HEK293T (cell line): ENCODE measurements at regions not wholly inside any gene's neighbourhood (a gene's known extent, or its start where the extent isn't known, plus 50 kb on each side); places are given as distances from the start of the nearest gene placed in this dataset.
"Not testable (repeated sequence)": the region's sequence is repeated elsewhere in the genome, so short reads cannot be mapped to it uniquely, and the experiment has no call there.

Source experiments
- CTCF ChIA-PET: fragments of 350-600 bp; formaldehyde crosslinking; extraction: SDS; loops from one replicate; lab custom pipeline; 2021; ENCODE audit warnings: antibody characterized with exemption, inconsistent platforms; lab: Yijun Ruan, JAX
- POLR2A ChIA-PET: fragments of 350-600 bp; formaldehyde crosslinking; extraction: SDS; loops from one replicate; lab custom pipeline; 2020; ENCODE audit warnings: antibody characterized with exemption, inconsistent platforms; lab: Yijun Ruan, JAX
- DNase-seq: peaks from one replicate; pipeline ENCODE4 v3.0.0; 2012; ENCODE audit warnings: mixed read lengths; ENCODE audit errors: extremely low spot score
- ARNT ChIP-seq: fragments of 450-650 bp; IDR thresholded peaks from 2 replicates; pipeline ENCODE4 v1.6.1; 2017; ENCODE audit warnings: mild to moderate bottlenecking
- BHLHE40 ChIP-seq: fragments of 450-650 bp; IDR thresholded peaks from 2 replicates; pipeline ENCODE4 v1.6.1; 2016; ENCODE audit warnings: mild to moderate bottlenecking, moderate library complexity, borderline replicate concordance
- CTBP1 ChIP-seq: fragments of 450-650 bp; IDR thresholded peaks from 2 replicates; pipeline ENCODE4 v1.6.1; 2016; ENCODE audit warnings: borderline replicate concordance
- ELF4 ChIP-seq: fragments of 450-650 bp; IDR thresholded peaks from 2 replicates; pipeline ENCODE4 v1.6.1; 2017; ENCODE audit warnings: antibody characterized with exemption
- FOXA1 ChIP-seq: fragments of 450-650 bp; IDR thresholded peaks from 2 replicates; pipeline ENCODE4 v1.6.1; 2016; ENCODE audit warnings: mild to moderate bottlenecking
- FOXK2 ChIP-seq: fragments of 450-650 bp; IDR thresholded peaks from 2 replicates; pipeline ENCODE4 v1.6.1; 2016; ENCODE audit warnings: mild to moderate bottlenecking
- FOXM1 ChIP-seq: fragments of 450-650 bp; IDR thresholded peaks from 2 replicates; pipeline ENCODE4 v1.6.1; 2017; ENCODE audit warnings: mild to moderate bottlenecking, borderline replicate concordance
- HDGF ChIP-seq: fragments of 450-650 bp; IDR thresholded peaks from 2 replicates; pipeline ENCODE4 v1.6.1; 2017; ENCODE audit warnings: antibody characterized with exemption, borderline replicate concordance
- L3MBTL2 ChIP-seq: fragments of 450-650 bp; conservative IDR thresholded peaks from 2 replicates; pipeline ENCODE4 v1.6.1; 2016; ENCODE audit warnings: mild to moderate bottlenecking
- LEF1 ChIP-seq: fragments of 450-650 bp; IDR thresholded peaks from 2 replicates; pipeline ENCODE4 v1.6.1; 2017; ENCODE audit warnings: mild to moderate bottlenecking, borderline replicate concordance
- NFRKB ChIP-seq: fragments of 450-650 bp; IDR thresholded peaks from 2 replicates; pipeline ENCODE4 v1.6.1; 2016; ENCODE audit warnings: mild to moderate bottlenecking, moderate library complexity
- PKNOX1 ChIP-seq: fragments of 450-650 bp; IDR thresholded peaks from 2 replicates; pipeline ENCODE4 v1.6.1; 2016
- SP1 ChIP-seq: fragments of 450-650 bp; IDR thresholded peaks from 2 replicates; pipeline ENCODE4 v1.6.1; 2017
- SUZ12 ChIP-seq: fragments of 450-650 bp; IDR thresholded peaks from 2 replicates; pipeline ENCODE4 v1.6.1; 2016; ENCODE audit warnings: mild to moderate bottlenecking
- TARDBP ChIP-seq: fragments of 450-650 bp; IDR thresholded peaks from 2 replicates; pipeline ENCODE4 v1.6.1; 2016
- ZNF384 ChIP-seq: fragments of 450-650 bp; IDR thresholded peaks from 2 replicates; pipeline ENCODE4 v1.6.1; 2016

GRCh38 chr9:88916894-88917293, 74.4 kb upstream of the S1PR3 start:
- POLR2A ChIA-PET: interaction anchor here (0.6 kb wide), 1 partner anchor 1475 kb away, joined by 3 read pairs; no protein-coding TSS in a partner anchor
- CTCF ChIA-PET: no interaction called here
- DNase-seq: no peak
- TF ChIP-seq HDGF (no peak), FOXM1 (no peak), NFRKB (no peak), BHLHE40 (no peak), TARDBP (no peak), FOXK2 (no peak), ARNT (no peak), L3MBTL2 (no peak)

GRCh38 chr9:88917375-88917774, 73.9 kb upstream of the S1PR3 start:
- DNase-seq: no peak
- ChIA-PET POLR2A (no interaction called here), CTCF (no interaction called here)
- TF ChIP-seq ARNT: no peak
- no peak for TF ChIP-seq ZNF384
- no peak for TF ChIP-seq ELF4
- TF ChIP-seq NFRKB: no peak
- no peak for TF ChIP-seq SUZ12
- TF ChIP-seq FOXK2: no peak
- no peak for TF ChIP-seq SP1
- TF ChIP-seq FOXA1: no peak
- no peak for TF ChIP-seq TARDBP
- no peak for TF ChIP-seq BHLHE40
- TF ChIP-seq CTBP1: no peak
- TF ChIP-seq HDGF: no peak

- CTCF ChIA-PET, DNase-seq, POLR2A ChIA-PET: not testable (repeated sequence)
Measured at GRCh38 chr9:88918537-88918936, 72.7 kb upstream of the S1PR3 start.

GRCh38 chr9:88920645-88921044, 70.6 kb upstream of the S1PR3 start:
- TF ChIP-seq LEF1 (no peak), NFRKB (no peak), L3MBTL2 (no peak), HDGF (no peak), FOXA1 (no peak), FOXK2 (no peak), TARDBP (no peak), FOXM1 (no peak), PKNOX1 (no peak), SP1 (no peak), ARNT (no peak), ZNF384 (no peak), BHLHE40 (no peak)
- DNase-seq: no peak
- ChIA-PET POLR2A (no interaction called here), CTCF (no interaction called here)

GRCh38 chr9:88922091-88922490, 69.2 kb upstream of the S1PR3 start:
- CTCF ChIA-PET: no interaction called here
- DNase-seq: no peak
- TF ChIP-seq TARDBP (no peak), PKNOX1 (no peak)
- POLR2A ChIA-PET: no interaction called here

GRCh38 chr9:88923092-88923491, 68.2 kb upstream of the S1PR3 start:
- TF ChIP-seq TARDBP (no peak), SUZ12 (no peak), FOXK2 (no peak), NFRKB (no peak), ZNF384 (no peak), CTBP1 (no peak), LEF1 (no peak), HDGF (no peak), ARNT (no peak), BHLHE40 (no peak)
- no peak for DNase-seq
- ChIA-PET POLR2A (no interaction called here), CTCF (interaction anchor here (0.6 kb wide), 1 partner anchor 77 kb away, joined by 3 read pairs; no protein-coding TSS in a partner anchor)

GRCh38 chr9:88923653-88924288, 67.5 kb upstream of the S1PR3 start:
- TF ChIP-seq FOXM1 (no peak), PKNOX1 (no peak), LEF1 (no peak), CTBP1 (no peak), L3MBTL2 (no peak), SP1 (no peak), SUZ12 (no peak), ELF4 (no peak), BHLHE40 (no peak), ARNT (no peak)
- CTCF ChIA-PET: interaction anchor here (0.6 kb wide), 1 partner anchor 77 kb away, joined by 3 read pairs; no protein-coding TSS in a partner anchor
- POLR2A ChIA-PET: no interaction called here
- no peak for DNase-seq
